Liver (tissue), 8 donors: ENCODE measurements at regions not wholly inside any gene's neighbourhood (a gene's known extent, or its start where the extent isn't known, plus 50 kb on each side); places are given as distances from the start of the nearest gene placed in this dataset.
A peak's percentile ranks its signal among the peaks of the same experiment; 100 is the strongest.

ENCODE experiments used
- DNase-seq: peaks from one replicate; pipeline ENCODE4 v3.0.0-alpha.2; 2017; ENCODE audit warnings: low spot score
- H3K27ac ChIP-seq, 2 donors: one replicate each; pipeline ENCODE4 v1.7.0; 2013; ENCODE audit warnings: inconsistent platforms in 2 of 2, low read length in 2 of 2, control low read depth in 1 of 2, low read depth in 1 of 2, mild to moderate bottlenecking in 1 of 2
- H3K27me3 ChIP-seq, 4 donors: one replicate each; pipeline versions ENCODE4 v1.6.1 to v1.7.0; 2013; ENCODE audit warnings: low read length in 3 of 4, inconsistent platforms in 1 of 4, mild to moderate bottlenecking in 1 of 4, moderate library complexity in 1 of 4; ENCODE audit not compliant: control insufficient read depth in 4 of 4, insufficient read depth in 4 of 4
- H3K36me3 ChIP-seq, 4 donors: one replicate each; pipeline versions ENCODE4 v1.6.1 to v1.7.0; 2013; ENCODE audit warnings: low read length in 3 of 4, mild to moderate bottlenecking in 3 of 4, low read depth in 1 of 4, moderate library complexity in 1 of 4; ENCODE audit not compliant: control insufficient read depth in 4 of 4, insufficient read depth in 3 of 4
- H3K4me1 ChIP-seq, 4 donors: one replicate each; pipeline versions ENCODE4 v1.6.1 to v1.7.0; 2013; ENCODE audit warnings: low read length in 3 of 4, mild to moderate bottlenecking in 3 of 4, moderate library complexity in 1 of 4; ENCODE audit not compliant: control insufficient read depth in 4 of 4, insufficient read depth in 4 of 4
- H3K4me3 ChIP-seq, 3 donors: one replicate each; pipeline versions ENCODE4 v1.6.1 to v1.7.0; 2013; ENCODE audit warnings: low read length in 3 of 3, control low read depth in 1 of 3, low read depth in 1 of 3, mild to moderate bottlenecking in 1 of 3
- H3K9ac ChIP-seq, 2 donors: one replicate each; pipeline ENCODE4 v1.7.0; 2013; ENCODE audit warnings: low read length in 2 of 2, mild to moderate bottlenecking in 2 of 2, moderate library complexity in 2 of 2, control low read depth in 1 of 2, low read depth in 1 of 2
- H3K9me3 ChIP-seq, 4 donors: one replicate each; pipeline versions ENCODE4 v1.6.1 to v1.7.0; 2013; ENCODE audit warnings: low read length in 3 of 4; ENCODE audit not compliant: control insufficient read depth in 4 of 4
- ATF3 ChIP-seq: IDR thresholded peaks from 2 replicates; pipeline ENCODE4 v1.6.1; 2016; ENCODE audit warnings: antibody characterized with exemption
- EGR1 ChIP-seq, 2 donors: IDR thresholded peaks; 2 replicates each; pipeline ENCODE4 v1.6.1; 2016 to 2018; ENCODE audit warnings: antibody characterized with exemption in 2 of 2, low read depth in 2 of 2
- FOXA1 ChIP-seq: IDR thresholded peaks from 2 replicates; pipeline ENCODE4 v1.6.1; 2016; ENCODE audit warnings: antibody characterized with exemption
- GABPA ChIP-seq, 2 donors: IDR thresholded peaks in 1 of 2; conservative IDR thresholded peaks in 1 of 2; 2 replicates each; pipeline ENCODE4 v1.6.1; 2016; ENCODE audit warnings: antibody characterized with exemption in 2 of 2, mild to moderate bottlenecking in 1 of 2, moderate library complexity in 1 of 2
- HNF4G ChIP-seq: IDR thresholded peaks from 2 replicates; pipeline ENCODE4 v1.6.1; 2016; ENCODE audit warnings: antibody characterized with exemption
- JUND ChIP-seq, 2 donors: IDR thresholded peaks; 2 replicates each; pipeline ENCODE4 v1.6.1; 2016; ENCODE audit warnings: antibody characterized with exemption in 2 of 2
- NR2F2 ChIP-seq: IDR thresholded peaks from 2 replicates; pipeline ENCODE4 v1.6.1; 2016; ENCODE audit warnings: antibody characterized with exemption
- RAD21 ChIP-seq, 2 donors: IDR thresholded peaks; 2 replicates each; pipeline ENCODE4 v1.6.1; 2016; ENCODE audit warnings: antibody characterized with exemption in 2 of 2, mild to moderate bottlenecking in 2 of 2
- REST ChIP-seq: IDR thresholded peaks from 2 replicates; pipeline ENCODE4 v1.6.1; 2016; ENCODE audit warnings: antibody characterized with exemption, mild to moderate bottlenecking
- RXRA ChIP-seq, 2 donors: IDR thresholded peaks; 2 replicates each; pipeline ENCODE4 v1.6.1; 2017 to 2018; ENCODE audit warnings: antibody characterized with exemption in 2 of 2, mild to moderate bottlenecking in 1 of 2
- SP1 ChIP-seq: IDR thresholded peaks from 2 replicates; pipeline ENCODE4 v1.6.1; 2018; ENCODE audit warnings: antibody characterized with exemption, mild to moderate bottlenecking
- TAF1 ChIP-seq: conservative IDR thresholded peaks from 2 replicates; pipeline ENCODE4 v1.6.1; 2016; ENCODE audit warnings: antibody characterized with exemption, mild to moderate bottlenecking
- YY1 ChIP-seq: IDR thresholded peaks from 2 replicates; pipeline ENCODE4 v1.6.1; 2016; ENCODE audit warnings: antibody characterized with exemption, mild to moderate bottlenecking
- WGBS: extraction: QIAGEN DNeasy Blood & Tissue Kit; methylation state at CpG from one replicate; pipeline ENCODE4 v1.1.7; 2013; 5-methylcytosine and 5-hydroxymethylcytosine counted together
- TF ChIP-seq, protein P1 (sequence below): fragments of 150-350 bp; IDR thresholded peaks from 2 replicates; pipeline ENCODE4 v1.5.1; 2017; ENCODE audit warnings: improper control_type of control experiment, low read depth, low read length; ENCODE audit not compliant: missing input control
- TF ChIP-seq, protein P2 (sequence below): IDR thresholded peaks from 2 replicates; pipeline ENCODE4 v1.6.1; 2016; ENCODE audit warnings: antibody characterized with exemption
- TF ChIP-seq, protein P3 (sequence below): IDR thresholded peaks from 2 replicates; pipeline ENCODE4 v1.6.1; 2016; ENCODE audit warnings: antibody characterized with exemption
- donor health status: healthy.
- donor health status: healthy.
- donor health status: healthy.
- donor health status: healthy.
- donor health status: healthy.

DNA sequence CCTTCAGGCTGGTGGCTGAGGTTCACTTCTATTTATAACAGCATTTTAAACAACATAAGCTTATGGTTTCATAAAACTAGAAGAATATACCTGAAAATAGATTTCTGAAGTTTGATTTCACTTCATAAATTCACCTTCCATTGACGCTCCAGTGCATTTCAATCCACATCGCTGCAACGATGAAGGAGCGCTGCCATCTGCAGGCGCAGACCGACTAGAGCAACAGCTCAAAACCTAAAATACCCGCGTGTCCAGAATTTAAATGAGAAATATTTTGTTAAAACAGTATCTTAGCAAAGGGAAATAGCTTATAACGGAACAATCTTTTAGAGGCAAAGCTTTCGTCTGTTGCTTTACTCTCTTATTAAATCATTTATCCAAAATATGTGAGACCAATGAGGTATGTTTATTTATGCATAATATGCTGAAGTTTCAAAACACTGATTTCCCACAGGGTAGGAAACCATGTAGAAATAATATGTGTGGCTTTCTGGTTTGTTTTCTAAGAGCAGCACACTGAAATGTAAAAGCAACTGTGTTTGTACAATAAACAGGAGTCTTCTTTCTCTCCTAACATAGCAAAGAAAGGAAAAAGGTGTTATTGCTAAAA, 816.4 kb upstream of the FRG1 start:
- Histone ChIP-seq H3K27me3 (no peaks in the 10 kb centered on the region), H3K9ac (no peak overlapping the region), H3K36me3 (no peaks in the 10 kb centered on the region), H3K4me3 (no peak overlapping the region), H3K27ac (no peak overlapping the region), H3K4me1 (no peaks in the 10 kb centered on the region), H3K9me3 (no peaks in the 10 kb centered on the region)
- no peak for DNase-seq
- no peak for TF ChIP-seq JUND (IDR thresholded peaks at IDR 0.05)
- no peak for TF ChIP-seq FOXA1
- TF ChIP-seq, protein P1, sequence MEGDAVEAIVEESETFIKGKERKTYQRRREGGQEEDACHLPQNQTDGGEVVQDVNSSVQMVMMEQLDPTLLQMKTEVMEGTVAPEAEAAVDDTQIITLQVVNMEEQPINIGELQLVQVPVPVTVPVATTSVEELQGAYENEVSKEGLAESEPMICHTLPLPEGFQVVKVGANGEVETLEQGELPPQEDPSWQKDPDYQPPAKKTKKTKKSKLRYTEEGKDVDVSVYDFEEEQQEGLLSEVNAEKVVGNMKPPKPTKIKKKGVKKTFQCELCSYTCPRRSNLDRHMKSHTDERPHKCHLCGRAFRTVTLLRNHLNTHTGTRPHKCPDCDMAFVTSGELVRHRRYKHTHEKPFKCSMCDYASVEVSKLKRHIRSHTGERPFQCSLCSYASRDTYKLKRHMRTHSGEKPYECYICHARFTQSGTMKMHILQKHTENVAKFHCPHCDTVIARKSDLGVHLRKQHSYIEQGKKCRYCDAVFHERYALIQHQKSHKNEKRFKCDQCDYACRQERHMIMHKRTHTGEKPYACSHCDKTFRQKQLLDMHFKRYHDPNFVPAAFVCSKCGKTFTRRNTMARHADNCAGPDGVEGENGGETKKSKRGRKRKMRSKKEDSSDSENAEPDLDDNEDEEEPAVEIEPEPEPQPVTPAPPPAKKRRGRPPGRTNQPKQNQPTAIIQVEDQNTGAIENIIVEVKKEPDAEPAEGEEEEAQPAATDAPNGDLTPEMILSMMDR, result peak; percentile 37
- TF ChIP-seq RAD21 (IDR thresholded peaks at IDR 0.05), result peak; percentile 61 to 63
- 47% methylated on average over 10 of the region's 10 CpGs for WGBS

DNA sequence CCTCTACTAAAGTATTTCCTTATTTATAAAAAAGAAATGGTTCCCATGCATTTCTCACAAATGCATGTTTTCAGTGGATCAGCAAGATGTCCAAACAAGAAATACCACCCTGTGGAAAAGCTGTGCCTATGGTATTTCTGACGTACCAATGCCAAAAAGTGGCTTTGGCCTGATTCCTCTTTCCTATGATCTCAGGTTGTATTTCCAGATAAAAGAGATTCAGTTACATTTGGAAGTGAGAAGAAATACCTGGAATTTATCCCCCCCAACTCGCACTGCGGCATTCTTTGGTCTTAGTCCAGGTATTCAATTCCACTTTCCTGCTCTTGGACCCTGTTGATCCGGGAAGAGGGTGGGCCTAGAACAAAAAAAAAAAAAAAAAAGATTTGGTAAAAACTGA, 815.9 kb upstream of the FRG1 start:
- TF ChIP-seq RAD21 (IDR thresholded peaks at IDR 0.05) (no peak), GABPA (IDR thresholded peaks at IDR 0.05 in 1 of 2, conservative IDR thresholded peaks at IDR 0.05 in 1 of 2) (no peak), TAF1 (no peak), SP1 (no peak), HNF4G (no peak), YY1 (no peak), NR2F2 (no peak), ATF3 (no peak), FOXA1 (no peak), JUND (IDR thresholded peaks at IDR 0.05) (no peak), REST (no peak), EGR1 (IDR thresholded peaks at IDR 0.05; ENCODE audit: low read depth in 2 of 2) (no peak), RXRA (IDR thresholded peaks at IDR 0.05) (no peak)
- TF ChIP-seq, protein P2, sequence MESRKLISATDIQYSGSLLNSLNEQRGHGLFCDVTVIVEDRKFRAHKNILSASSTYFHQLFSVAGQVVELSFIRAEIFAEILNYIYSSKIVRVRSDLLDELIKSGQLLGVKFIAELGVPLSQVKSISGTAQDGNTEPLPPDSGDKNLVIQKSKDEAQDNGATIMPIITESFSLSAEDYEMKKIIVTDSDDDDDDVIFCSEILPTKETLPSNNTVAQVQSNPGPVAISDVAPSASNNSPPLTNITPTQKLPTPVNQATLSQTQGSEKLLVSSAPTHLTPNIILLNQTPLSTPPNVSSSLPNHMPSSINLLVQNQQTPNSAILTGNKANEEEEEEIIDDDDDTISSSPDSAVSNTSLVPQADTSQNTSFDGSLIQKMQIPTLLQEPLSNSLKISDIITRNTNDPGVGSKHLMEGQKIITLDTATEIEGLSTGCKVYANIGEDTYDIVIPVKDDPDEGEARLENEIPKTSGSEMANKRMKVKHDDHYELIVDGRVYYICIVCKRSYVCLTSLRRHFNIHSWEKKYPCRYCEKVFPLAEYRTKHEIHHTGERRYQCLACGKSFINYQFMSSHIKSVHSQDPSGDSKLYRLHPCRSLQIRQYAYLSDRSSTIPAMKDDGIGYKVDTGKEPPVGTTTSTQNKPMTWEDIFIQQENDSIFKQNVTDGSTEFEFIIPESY, result no peak
- TF ChIP-seq, protein P1, result no peak
- TF ChIP-seq, protein P3, sequence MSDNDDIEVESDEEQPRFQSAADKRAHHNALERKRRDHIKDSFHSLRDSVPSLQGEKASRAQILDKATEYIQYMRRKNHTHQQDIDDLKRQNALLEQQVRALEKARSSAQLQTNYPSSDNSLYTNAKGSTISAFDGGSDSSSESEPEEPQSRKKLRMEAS, result no peak
- H3K27ac ChIP-seq, result no peak overlapping the region
- no peak for DNase-seq
- no peaks in the 10 kb centered on the region for H3K9me3 ChIP-seq
- no peak overlapping the region for H3K4me3 ChIP-seq
- no peak overlapping the region for H3K9ac ChIP-seq
- H3K4me1 ChIP-seq, result no peaks in the 10 kb centered on the region
- WGBS, result 82% methylated on average over 4 of the region's 4 CpGs
- H3K27me3 ChIP-seq, result no peaks in the 10 kb centered on the region
- no peaks in the 10 kb centered on the region for H3K36me3 ChIP-seq
